Right ventricle myocardium inferior (tissue), 1 donor: ENCODE measurements at regions not wholly inside any gene's neighbourhood (a gene's known extent, or its start where the extent isn't known, plus 50 kb on each side); places are given as distances from the start of the nearest gene placed in this dataset.

ENCODE experiments used
- ATAC-seq: fragments of 200-7000 bp; cut with Tn5 transposase; one replicate; pipeline ENCODE4 v1.9.1; 2020; ENCODE audit warnings: mild to moderate bottlenecking, moderate library complexity
- DNase-seq: peaks from one replicate; pipeline ENCODE4 v3.0.0; 2021; ENCODE audit errors: missing footprints
- intact Hi-C: fragments of 100-400 bp; cut with DNase I; formaldehyde crosslinking; loops from one replicate; pipeline ENCODE4 v1.11.0; 2022
- donor health status: DM: no; HTN: yes; CAD: no; lungs with severe emphysema.

DNA sequence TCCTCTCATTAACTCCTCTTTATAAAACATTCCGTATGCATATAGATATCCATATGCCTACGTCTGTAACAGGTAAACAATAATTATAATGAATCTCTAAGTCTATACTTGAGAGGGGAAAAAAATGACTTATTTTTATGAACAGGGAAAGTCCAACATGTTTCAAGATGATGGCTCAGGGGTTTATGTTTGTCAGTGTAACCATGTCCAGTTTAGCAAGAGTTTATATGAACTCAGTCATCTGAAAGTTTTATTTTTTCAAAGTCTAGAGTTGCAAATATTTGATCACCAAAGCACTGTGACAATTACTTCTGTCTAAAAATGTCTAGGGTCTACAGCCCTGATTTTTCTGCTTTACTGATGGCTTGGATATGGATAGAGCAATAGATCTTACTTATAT, 559.4 kb upstream of the KCNMB2 start:
- intact Hi-C loops = no loop called here
- DNase-seq (no peak), ATAC-seq (no peak)

DNA sequence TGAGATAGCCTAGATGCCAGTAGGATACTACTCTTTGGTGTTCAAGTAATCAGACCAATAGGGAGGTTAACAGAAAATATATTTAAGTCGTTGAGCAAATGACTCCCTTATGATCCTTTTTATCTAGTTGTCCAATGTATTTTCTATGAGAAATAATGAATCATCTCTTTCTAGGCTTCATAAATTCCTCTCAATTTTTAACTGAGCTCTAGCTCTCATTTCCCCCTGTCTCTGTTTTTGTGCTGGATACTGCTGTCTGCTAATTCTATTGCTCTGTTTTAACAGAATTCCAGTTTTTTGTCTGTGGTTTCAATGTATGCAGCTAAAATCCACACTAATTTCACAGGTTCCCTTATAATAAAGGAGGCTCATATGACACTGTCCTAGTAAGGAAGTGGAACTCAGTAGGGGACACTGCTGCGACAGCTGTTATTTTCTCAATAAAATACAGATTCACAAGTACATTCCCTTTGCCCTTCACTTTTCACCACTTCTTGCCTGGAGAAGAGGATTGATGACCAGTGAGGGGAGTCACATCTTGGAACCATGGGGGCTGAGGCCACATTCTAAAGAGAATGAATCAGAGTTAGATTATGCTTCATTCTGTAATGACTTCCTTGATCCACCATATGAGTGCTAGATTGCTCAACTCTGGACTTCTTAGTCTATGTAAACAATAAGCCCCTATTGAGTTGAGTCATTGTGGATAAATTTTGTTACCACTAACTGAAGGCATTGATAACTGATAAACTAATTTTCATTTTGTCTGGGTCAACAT, 558.7 kb upstream of the KCNMB2 start:
- ATAC-seq = no peak
- intact Hi-C loops = no loop called here
- DNase-seq = no peak

GRCh38 chr3:177978946-177979345, 557.3 kb upstream of the KCNMB2 start:
- DNase-seq (no peak), ATAC-seq (no peak)
- intact Hi-C loops = no loop called here

DNA sequence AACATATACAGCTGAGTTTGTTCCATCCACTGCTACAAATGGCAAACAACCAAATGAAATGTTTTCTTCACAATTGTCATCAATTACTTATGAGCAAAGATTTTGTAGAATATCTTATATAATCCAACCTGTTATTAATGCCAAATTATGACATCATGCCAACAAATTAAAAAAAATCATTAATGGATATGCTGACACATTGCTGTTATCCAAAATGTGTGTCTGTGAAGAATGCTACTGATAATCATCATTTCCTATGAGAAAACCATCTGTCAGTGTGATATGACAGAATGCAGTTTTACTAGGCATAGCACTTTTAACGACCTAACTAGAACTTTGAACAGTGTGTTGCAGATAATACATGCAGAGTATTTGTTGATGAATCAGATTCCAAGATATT, 556.5 kb upstream of the KCNMB2 start:
- DNase-seq (no peak), ATAC-seq (no peak)
- intact Hi-C loops = no loop called here

DNA sequence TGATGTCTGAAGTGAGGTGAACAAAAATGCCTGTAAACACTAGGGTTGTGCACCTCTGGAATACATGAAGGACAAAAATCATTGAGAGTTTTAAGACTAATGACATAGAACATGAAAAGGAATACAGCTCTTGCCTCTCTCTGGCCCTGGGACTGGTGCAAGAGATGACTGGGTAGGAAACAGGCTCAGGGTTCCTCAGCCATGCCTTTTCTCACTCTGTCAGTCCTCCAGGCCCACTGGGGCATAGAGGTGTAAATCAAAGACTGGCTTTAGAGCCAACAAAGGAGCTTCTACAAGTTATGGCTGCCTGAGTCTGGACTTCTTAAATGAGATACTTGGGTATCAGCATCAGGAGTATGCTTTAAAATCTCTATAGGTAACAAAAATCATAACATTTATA, 554.7 kb upstream of the KCNMB2 start:
- intact Hi-C loops = no loop called here
- ATAC-seq (no peak), DNase-seq (no peak)

GRCh38 chr3:177982034-177982433, 554.2 kb upstream of the KCNMB2 start:
- ATAC-seq = no peak
- DNase-seq = no peak

GRCh38 chr3:177983320-177983719, 552.9 kb upstream of the KCNMB2 start:
- DNase-seq (no peak), ATAC-seq (no peak)
- intact Hi-C loops = no loop called here

More at GRCh38 chr3:177982034-177982433, 554.2 kb upstream of the KCNMB2 start:
- intact Hi-C loops = no loop called here

- no peak for ATAC-seq
- DNase-seq = no peak
- intact Hi-C loops = no loop called here
These were observed 543.0 kb upstream of the KCNMB2 start for GRCh38 chr3:177992993-177993970.

GRCh38 chr3:177994976-177995375, 541.3 kb upstream of the KCNMB2 start:
- intact Hi-C loops = no loop called here
- DNase-seq (no peak), ATAC-seq (no peak)

GRCh38 chr3:177995381-177996085, 540.7 kb upstream of the KCNMB2 start:
- ATAC-seq (no peak), DNase-seq (no peak)
- intact Hi-C loops = no loop called here

DNA sequence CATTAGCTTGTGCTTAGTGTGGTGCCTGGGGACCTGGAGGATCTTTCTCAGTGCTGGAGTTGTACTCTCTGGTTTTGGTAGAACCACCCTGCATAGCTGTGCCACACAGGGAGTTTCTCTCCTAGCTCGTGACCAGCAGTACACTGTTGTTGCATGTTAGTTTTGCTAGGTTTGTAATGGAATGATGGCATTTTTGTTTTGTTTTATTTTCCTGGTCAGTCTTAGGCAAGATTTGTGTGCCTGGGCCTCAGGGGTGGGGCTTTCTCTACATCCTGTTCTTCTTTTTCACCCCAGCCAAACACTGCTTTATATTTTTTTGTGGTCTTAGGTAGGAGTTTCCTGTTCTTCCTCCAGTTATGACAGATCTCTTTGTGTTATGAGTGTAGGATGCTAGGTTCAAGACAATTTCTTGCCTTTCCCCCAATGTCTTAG, 534.5 kb upstream of the KCNMB2 start:
- intact Hi-C loops = no loop called here
- DNase-seq = no peak
- ATAC-seq = peak; percentile 16

DNA sequence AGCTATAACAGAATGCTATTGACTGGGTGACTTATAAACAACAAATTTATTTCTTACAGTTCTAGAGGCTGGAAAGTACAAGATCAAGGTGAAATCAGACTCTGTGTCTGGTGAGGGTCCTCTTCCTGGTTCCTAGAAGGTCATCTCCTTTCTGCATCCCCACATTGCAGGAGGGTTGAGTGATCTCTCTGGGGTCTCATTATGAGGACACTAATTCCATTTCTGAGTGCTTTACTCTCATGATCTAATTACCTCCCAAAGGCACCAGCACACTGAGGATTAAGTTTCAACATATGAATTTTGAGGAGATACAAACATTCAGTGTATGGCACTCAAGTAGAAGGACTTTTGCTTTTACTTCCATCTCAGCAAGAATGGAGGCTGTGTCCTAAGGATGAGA, 534.1 kb upstream of the KCNMB2 start:
- DNase-seq = no peak
- intact Hi-C loops = no loop called here
- ATAC-seq = no peak

DNA sequence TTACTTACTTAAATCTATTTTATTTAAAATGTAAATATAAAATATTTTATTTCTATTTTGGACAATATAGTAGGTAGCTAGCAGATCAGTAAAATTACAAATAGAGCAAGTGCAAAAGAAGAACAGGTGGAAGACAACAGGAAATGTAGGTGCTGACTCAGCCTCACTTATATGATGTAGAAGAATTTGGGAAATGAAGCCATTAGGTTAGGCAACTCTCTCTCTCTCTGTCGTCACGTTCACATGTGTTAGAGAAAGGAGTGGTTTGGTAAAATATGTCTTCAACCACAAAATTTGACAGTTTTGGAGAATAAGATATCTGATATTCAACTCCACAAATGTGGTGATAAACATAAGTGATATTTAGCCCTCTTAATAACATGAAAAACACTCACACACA, 532.5 kb upstream of the KCNMB2 start:
- intact Hi-C loops = no loop called here
- no peak for DNase-seq
- no peak for ATAC-seq

DNA sequence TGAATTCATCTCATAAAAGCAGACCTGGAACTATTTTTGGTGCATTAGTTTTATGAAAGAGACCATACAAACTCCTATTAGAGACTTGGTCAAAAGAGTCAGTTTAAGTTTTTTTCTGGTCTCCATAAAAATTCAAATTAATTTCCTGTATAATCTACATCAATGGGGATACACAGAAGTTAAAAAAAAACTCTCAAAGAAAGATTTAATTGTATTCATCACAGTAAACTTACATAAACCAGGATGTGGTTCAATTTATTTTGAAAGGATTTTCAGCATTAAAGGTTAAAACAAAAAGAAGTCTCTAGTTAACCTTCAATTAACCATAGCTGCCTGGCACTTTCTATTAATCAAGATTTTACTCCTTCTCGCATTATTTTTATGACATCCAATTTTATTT, 530.3 kb upstream of the KCNMB2 start:
- no peak for DNase-seq
- ATAC-seq = no peak

GRCh38 chr3:178010306-178010705, 525.9 kb upstream of the KCNMB2 start:
- no peak for ATAC-seq
- DNase-seq = no peak
- intact Hi-C loops = no loop called here

More for the DNA sequence above, 530.3 kb upstream of the KCNMB2 start:
- intact Hi-C loops = no loop called here

DNA sequence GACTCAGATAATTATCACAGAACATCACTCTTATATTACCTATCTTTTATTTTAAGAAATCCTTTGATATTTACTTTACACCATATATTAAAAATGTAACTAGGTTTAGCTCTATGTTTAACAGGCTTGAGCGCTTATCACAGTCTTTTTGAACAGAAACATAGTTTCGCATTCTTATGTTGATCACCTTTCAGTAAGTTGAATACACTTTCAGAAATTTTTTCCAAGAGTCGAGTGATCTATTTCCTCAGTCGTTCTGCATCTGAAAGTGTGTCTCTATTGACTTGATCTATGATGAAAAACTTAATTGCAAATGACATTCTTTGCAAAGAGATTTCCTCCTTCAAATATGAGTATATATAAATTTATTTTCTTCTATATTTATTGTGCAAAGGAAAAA, 516.6 kb upstream of the KCNMB2 start:
- DNase-seq (no peak), ATAC-seq (no peak)
- intact Hi-C loops = no loop called here

GRCh38 chr3:178022599-178022998, 513.6 kb upstream of the KCNMB2 start:
- intact Hi-C loops = no loop called here
- ATAC-seq (no peak), DNase-seq (no peak)

GRCh38 chr3:178028933-178029332, 507.3 kb upstream of the KCNMB2 start:
- DNase-seq (no peak), ATAC-seq (no peak)
- intact Hi-C loops = no loop called here

DNA sequence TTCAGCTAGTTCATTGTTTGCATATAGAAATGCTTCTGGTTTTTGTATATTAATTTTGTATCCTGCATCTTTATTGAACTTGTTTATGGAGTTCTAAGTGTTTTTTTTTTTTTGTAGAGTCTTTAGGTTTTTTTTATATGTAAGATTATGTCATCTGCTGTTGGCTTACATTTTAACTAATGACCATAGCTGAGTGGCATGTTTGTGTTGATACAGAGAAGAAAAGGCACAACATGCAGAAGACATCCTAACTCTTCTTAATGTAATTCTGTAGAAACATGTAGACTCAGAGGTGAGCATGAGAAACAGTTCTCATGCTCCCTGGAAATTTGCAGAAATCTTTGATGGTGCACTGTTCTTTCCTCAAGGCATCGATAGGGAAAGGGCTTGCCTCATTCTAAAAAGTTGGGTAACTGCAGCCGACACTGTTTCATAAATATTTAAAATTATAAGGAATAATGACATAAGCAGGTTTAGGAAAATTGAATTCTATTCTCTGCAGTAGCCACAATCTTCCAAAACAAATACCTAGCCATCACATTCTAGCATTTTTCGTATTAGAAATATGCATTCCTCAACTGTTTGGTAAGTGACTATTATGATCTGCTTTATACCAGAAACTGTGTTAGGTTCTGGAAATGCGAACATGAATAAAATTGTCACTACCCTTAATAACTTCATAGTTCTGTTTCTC, 499.6 kb upstream of the KCNMB2 start:
- no peak for ATAC-seq

More for the DNA sequence above, 499.6 kb upstream of the KCNMB2 start:
- no peak for DNase-seq
- intact Hi-C loops = no loop called here
